ENCODE measurements at regions not wholly inside any gene's neighbourhood (a gene's known extent, or its start where the extent isn't known, plus 50 kb on each side); places are given as distances from the start of the nearest gene placed in this dataset.

GRCh38 chr12:113528606-113529293 lies 57.1 kb upstream of the LHX5 start:
- no peak overlapping the region for H3K4me3 ChIP-seq (replicated peaks; ENCODE audit: low read depth, low read length)
- no peak for TF ChIP-seq CTCF (IDR thresholded peaks at IDR 0.05; ENCODE audit: low read depth, low read length, missing control alignments)
- DNase-seq (ENCODE audit: extremely low read depth, low read depth) = no peak

- TF ChIP-seq CTCF (IDR thresholded peaks at IDR 0.05; ENCODE audit: low read depth, low read length, missing control alignments) = no peak
- H3K4me3 ChIP-seq (replicated peaks; ENCODE audit: low read depth, low read length) = no peak overlapping the region
- DNase-seq (ENCODE audit: extremely low read depth, low read depth) = no peak
Measured at GRCh38 chr12:113525066-113525465, 53.4 kb upstream of the LHX5 start.

- no peak for TF ChIP-seq CTCF (IDR thresholded peaks at IDR 0.05; ENCODE audit: low read depth, low read length, missing control alignments)
- no peak for DNase-seq (ENCODE audit: extremely low read depth, low read depth)
- H3K4me3 ChIP-seq (replicated peaks; ENCODE audit: low read depth, low read length) = no peak overlapping the region
Measured at GRCh38 chr12:113524495-113524894, 52.8 kb upstream of the LHX5 start.

- no peak for DNase-seq (ENCODE audit: extremely low read depth, low read depth)
- no peak overlapping the region for H3K4me3 ChIP-seq (replicated peaks; ENCODE audit: low read depth, low read length)
- TF ChIP-seq CTCF (IDR thresholded peaks at IDR 0.05; ENCODE audit: low read depth, low read length, missing control alignments) = no peak
Measured at GRCh38 chr12:113521708-113522107, 50.0 kb upstream of the LHX5 start.
